Activated CD4-positive, alpha-beta T cell treated with anti-CD3 and anti-CD28 coated beads, Interleukin-2, amount 50 U/mL, for 48 hours (primary cell): ENCODE measurements at regions not wholly inside any gene's neighbourhood (a gene's known extent, or its start where the extent isn't known, plus 50 kb on each side); places are given as distances from the start of the nearest gene placed in this dataset.

Experiments
- DNase-seq, 2 experiments: peaks; one replicate each; pipeline ENCODE4 v3.0.0-alpha.2; 2020

- DNase-seq: no peak
Measured at GRCh38 chr5:176181271-176181855, 56.9 kb upstream of the SIMC1 start.

GRCh38 chr5:176183321-176184074 is 54.7 kb upstream of the SIMC1 start:
- DNase-seq: no peak

GRCh38 chr5:176184608-176185132 is 53.6 kb upstream of the SIMC1 start:
- no peak for DNase-seq

GRCh38 chr5:176185133-176185733 is 53.0 kb upstream of the SIMC1 start:
- no peak for DNase-seq

GRCh38 chr5:176186107-176186506 is 52.1 kb upstream of the SIMC1 start:
- no peak for DNase-seq

- DNase-seq: no peak
Measured at GRCh38 chr5:176187276-176188062, 50.8 kb upstream of the SIMC1 start.

GRCh38 chr5:176188085-176188484 is 50.1 kb upstream of the SIMC1 start:
- no peak for DNase-seq
